Memory B cell (primary cell): ENCODE measurements at regions not wholly inside any gene's neighbourhood (a gene's known extent, or its start where the extent isn't known, plus 50 kb on each side); places are given as distances from the start of the nearest gene placed in this dataset.

Source experiments
- ATAC-seq: fragments of 150-1000 bp; cut with Tn5 transposase; 2 replicates; pipeline ENCODE4 v1.10.0; 2021; ENCODE audit warnings: low read depth, mild to moderate bottlenecking, moderate library complexity
- DNase-seq, 2 donors: peaks; one replicate each; pipeline ENCODE4 v3.0.0; 2022; ENCODE audit warnings: low spot score in 2 of 2
- H3K27ac Mint-ChIP-seq: one replicate; pipeline ENCODE4 v1.8.0; 2022; ENCODE audit warnings: mild to moderate bottlenecking, moderate library complexity, mixed read lengths
- H3K27me3 Mint-ChIP-seq: one replicate; pipeline ENCODE4 v1.8.0; 2022; ENCODE audit warnings: mixed read lengths
- H3K36me3 Mint-ChIP-seq: one replicate; pipeline ENCODE4 v1.8.0; 2022; ENCODE audit warnings: mild to moderate bottlenecking, mixed read lengths
- H3K4me1 Mint-ChIP-seq: one replicate; pipeline ENCODE4 v1.8.0; 2022; ENCODE audit warnings: mixed read lengths
- H3K4me3 Mint-ChIP-seq: one replicate; pipeline ENCODE4 v1.8.0; 2022; ENCODE audit warnings: mild to moderate bottlenecking, moderate library complexity, mixed read lengths
- H3K9me3 Mint-ChIP-seq: one replicate; pipeline ENCODE4 v1.8.0; 2022; ENCODE audit warnings: mixed read lengths

DNA sequence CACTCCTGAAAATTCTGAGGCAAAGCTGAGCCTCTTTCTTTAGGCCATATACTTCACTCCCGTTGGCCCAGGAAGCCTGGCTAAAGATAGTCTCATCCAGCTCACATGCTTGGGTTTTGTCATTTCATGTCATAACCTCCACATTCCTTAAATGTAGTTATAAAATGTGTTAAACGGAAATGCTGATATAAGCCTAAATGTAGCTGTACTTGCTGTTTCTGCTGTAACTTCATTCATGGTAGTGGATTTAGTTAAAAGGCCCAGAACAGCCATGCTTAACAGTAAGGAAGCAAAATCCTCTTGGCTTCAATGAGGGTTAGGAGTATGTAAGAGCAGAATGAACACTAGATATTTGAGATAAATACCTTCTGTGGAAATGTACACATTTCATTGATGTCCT, 135.8 kb upstream of the TMEM161B start:
- no peaks in the 10 kb centered on the region for H3K27me3 Mint-ChIP-seq
- H3K9me3 Mint-ChIP-seq = no peaks in the 10 kb centered on the region
- ATAC-seq (no peak), DNase-seq (no peak)
- H3K4me1 Mint-ChIP-seq = no peaks in the 10 kb centered on the region
- no peak overlapping the region for H3K4me3 Mint-ChIP-seq
- H3K27ac Mint-ChIP-seq = no peak overlapping the region
- no peaks in the 10 kb centered on the region for H3K36me3 Mint-ChIP-seq

DNA sequence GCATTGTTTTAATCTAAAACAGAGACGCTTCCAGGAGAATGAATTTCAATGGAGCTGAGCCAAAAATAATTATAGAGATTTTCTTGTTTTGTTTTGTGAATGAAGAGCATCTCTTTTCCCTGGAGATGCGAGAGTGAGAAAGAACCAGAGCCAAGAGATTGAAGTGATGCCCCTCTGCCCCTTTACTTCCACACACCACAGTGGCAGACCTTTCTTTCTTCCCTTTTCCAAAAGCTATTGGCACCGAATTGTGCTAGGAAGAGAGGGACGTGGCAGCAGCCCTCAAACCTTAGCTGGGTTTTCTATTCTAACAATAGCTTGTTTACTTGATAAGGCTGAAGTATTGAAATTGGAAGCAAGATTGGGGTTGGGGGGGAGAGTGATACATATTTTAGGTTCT, 133.0 kb upstream of the TMEM161B start:
- Mint-ChIP-seq H3K4me3 (no peak overlapping the region), H3K27ac (no peak overlapping the region), H3K4me1 (peaks cover 3% of the 10 kb centered on the region), H3K36me3 (no peaks in the 10 kb centered on the region), H3K27me3 (peaks cover 5% of the 10 kb centered on the region), H3K9me3 (no peaks in the 10 kb centered on the region)
- ATAC-seq (no peak), DNase-seq (no peak)

DNA sequence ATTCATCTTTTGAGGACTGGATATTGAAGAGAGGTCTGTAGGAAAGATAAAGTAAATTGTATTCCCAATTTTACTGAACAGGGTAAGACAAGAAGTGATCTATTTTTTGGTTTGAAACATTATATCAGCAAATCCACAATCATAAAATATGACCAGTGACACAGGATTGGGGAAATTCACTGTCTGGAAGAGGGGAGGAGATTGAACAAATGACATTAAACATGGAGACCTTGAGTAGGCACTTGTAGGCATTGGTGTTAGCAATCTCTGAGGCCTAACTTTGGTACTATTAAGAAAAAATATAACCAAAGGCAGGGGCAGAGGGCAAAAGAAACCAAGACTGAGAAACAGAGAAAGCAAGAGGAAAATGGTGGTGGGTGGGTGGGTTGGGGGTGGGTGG, 132.6 kb upstream of the TMEM161B start:
- Mint-ChIP-seq H3K4me3 (no peak overlapping the region), H3K27me3 (peaks cover 9% of the 10 kb centered on the region), H3K9me3 (no peaks in the 10 kb centered on the region), H3K4me1 (peaks cover 3% of the 10 kb centered on the region), H3K36me3 (no peaks in the 10 kb centered on the region), H3K27ac (no peak overlapping the region)
- DNase-seq (no peak), ATAC-seq (no peak)

DNA sequence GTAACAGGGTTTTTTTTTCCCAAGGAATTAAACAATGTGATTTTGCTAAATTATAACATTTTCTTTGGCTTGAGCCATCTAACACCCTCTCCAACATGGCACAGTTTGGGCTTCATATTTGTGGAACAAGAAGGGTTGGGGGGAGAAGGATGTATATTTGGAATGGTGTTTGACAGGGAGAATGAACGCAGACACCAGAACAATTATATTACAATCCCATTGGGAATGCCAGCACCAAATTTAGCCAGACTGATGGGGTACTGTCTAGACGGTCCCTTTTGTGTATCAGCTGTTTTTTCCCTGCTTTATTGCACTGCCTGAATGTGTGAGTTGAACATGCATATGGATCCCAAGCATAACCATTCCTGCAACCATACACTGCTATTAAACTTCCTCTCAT, 130.9 kb upstream of the TMEM161B start:
- Mint-ChIP-seq H3K4me3 (no peak overlapping the region), H3K27ac (no peak overlapping the region), H3K4me1 (peaks cover 3% of the 10 kb centered on the region), H3K9me3 (no peaks in the 10 kb centered on the region), H3K27me3 (peaks cover 9% of the 10 kb centered on the region), H3K36me3 (no peaks in the 10 kb centered on the region)
- no peak for ATAC-seq
- no peak for DNase-seq

DNA sequence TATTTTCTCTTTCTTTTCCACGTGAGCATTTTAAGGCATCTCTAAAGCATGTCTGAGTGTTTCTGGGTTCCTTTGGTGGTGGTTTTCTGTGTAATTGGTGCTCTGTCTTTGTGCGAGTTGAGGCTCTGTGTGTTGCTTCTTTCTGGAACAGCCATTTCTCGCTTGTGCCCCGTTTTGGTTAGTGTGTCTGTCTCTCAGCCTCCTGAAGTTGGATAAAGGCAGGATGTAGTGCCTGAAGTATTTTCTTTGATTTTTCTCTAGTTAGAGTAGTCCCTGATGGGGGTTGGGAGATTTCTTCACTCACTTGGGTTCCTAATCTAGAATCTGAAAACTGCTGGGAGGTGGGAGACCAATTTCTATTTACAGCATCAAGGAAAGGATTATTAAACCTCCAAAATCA, 129.7 kb upstream of the TMEM161B start:
- peaks cover 3% of the 10 kb centered on the region for H3K4me1 Mint-ChIP-seq
- H3K36me3 Mint-ChIP-seq = no peaks in the 10 kb centered on the region
- no peak overlapping the region for H3K4me3 Mint-ChIP-seq
- H3K27me3 Mint-ChIP-seq = peaks cover 9% of the 10 kb centered on the region
- DNase-seq (no peak), ATAC-seq (no peak)
- H3K9me3 Mint-ChIP-seq = no peaks in the 10 kb centered on the region
- H3K27ac Mint-ChIP-seq = no peak overlapping the region

DNA sequence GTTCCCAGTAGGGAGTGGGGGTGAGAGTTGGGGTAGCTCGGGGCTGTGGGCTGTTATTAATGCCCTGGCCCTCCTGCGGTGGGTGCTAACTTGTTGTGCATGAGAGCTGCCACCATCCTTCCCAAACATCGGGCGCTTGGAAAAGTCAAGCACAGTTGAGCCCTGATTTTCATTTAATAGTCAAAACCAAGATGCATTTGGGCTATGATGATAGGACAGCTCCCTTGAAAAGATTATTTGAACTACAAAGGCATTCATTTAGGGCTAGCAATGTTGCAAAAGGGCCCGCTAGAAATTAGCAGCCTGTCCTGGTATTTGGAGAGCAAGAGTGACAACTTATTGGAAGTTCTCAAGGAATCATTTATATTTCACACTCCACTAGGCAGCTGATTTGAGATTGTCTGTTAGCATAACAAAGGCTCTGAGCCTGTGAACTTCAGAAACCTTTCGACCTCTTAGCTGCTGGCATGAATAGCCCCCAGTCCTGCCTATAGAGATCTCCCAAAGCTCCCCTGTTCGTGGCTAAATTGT, 128.2 kb upstream of the TMEM161B start:
- no peaks in the 10 kb centered on the region for H3K9me3 Mint-ChIP-seq
- no peak for ATAC-seq
- H3K27ac Mint-ChIP-seq = no peak overlapping the region
- DNase-seq = no peak
- peaks cover 9% of the 10 kb centered on the region for H3K27me3 Mint-ChIP-seq
- no peaks in the 10 kb centered on the region for H3K36me3 Mint-ChIP-seq
- peaks cover 3% of the 10 kb centered on the region for H3K4me1 Mint-ChIP-seq
- no peak overlapping the region for H3K4me3 Mint-ChIP-seq

GRCh38 chr5:88396000-88396535, 127.4 kb upstream of the TMEM161B start:
- ATAC-seq = no peak
- Mint-ChIP-seq H3K9me3 (no peaks in the 10 kb centered on the region), H3K27ac (no peak overlapping the region), H3K36me3 (no peaks in the 10 kb centered on the region), H3K27me3 (peaks cover 9% of the 10 kb centered on the region), H3K4me1 (peaks cover 3% of the 10 kb centered on the region), H3K4me3 (no peak overlapping the region)
- DNase-seq = no peak

- no peak for DNase-seq
- ATAC-seq = no peak
- H3K27me3 Mint-ChIP-seq = peaks cover 10% of the 10 kb centered on the region
- H3K27ac Mint-ChIP-seq = no peak overlapping the region
- no peaks in the 10 kb centered on the region for H3K36me3 Mint-ChIP-seq
- no peak overlapping the region for H3K4me3 Mint-ChIP-seq
- H3K4me1 Mint-ChIP-seq = peaks cover 3% of the 10 kb centered on the region
- no peaks in the 10 kb centered on the region for H3K9me3 Mint-ChIP-seq
These were observed 126.6 kb upstream of the TMEM161B start for GRCh38 chr5:88395264-88395663.

GRCh38 chr5:88394536-88395175, 126.0 kb upstream of the TMEM161B start:
- Mint-ChIP-seq H3K4me1 (peaks cover 3% of the 10 kb centered on the region), H3K9me3 (no peaks in the 10 kb centered on the region), H3K27me3 (peaks cover 10% of the 10 kb centered on the region), H3K4me3 (no peak overlapping the region), H3K27ac (no peak overlapping the region), H3K36me3 (no peaks in the 10 kb centered on the region)
- DNase-seq = no peak
- no peak for ATAC-seq

DNA sequence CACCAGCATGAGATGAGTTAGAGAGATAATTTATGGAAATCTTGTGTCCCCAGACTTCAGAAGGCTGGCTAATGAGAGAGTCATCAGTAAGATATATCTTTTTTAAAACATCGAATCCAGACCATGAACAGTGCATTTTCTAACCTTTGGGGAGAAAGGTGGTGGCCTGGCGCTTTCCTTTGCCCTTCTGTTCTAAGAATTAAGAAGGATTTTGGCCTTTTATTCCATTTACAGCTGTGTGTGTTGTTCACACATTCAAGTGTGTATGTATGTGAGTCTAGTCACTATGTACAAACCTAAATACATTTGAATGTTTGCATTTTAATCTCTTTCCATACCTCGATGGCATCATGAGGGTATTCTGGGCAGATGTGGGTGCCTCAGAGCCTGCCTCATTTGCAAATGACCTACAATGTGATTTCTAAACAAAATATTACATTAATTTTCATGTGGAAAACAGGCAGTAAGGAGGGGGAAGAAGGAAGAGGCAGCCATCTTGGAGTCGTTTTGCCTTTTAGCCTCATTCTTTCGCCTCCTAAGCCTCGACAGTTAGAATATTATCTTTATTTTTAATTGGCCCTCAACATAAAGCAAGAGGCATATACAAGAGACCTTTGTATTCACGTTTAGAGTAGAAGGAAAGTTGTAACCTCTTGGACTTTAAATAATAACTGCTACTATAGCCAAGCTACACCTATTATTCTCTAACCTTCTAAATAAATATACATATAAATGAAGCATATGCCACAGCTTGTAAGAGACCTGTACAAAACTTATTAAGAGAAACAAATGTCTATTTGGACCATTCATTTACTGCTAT, 125.3 kb upstream of the TMEM161B start:
- H3K4me3 Mint-ChIP-seq = no peak overlapping the region
- DNase-seq = no peak
- ATAC-seq = no peak
- peaks cover 3% of the 10 kb centered on the region for H3K4me1 Mint-ChIP-seq
- no peak overlapping the region for H3K27ac Mint-ChIP-seq
- H3K27me3 Mint-ChIP-seq = peaks cover 10% of the 10 kb centered on the region
- no peaks in the 10 kb centered on the region for H3K9me3 Mint-ChIP-seq
- no peaks in the 10 kb centered on the region for H3K36me3 Mint-ChIP-seq

GRCh38 chr5:88393042-88393441, 124.4 kb upstream of the TMEM161B start:
- Mint-ChIP-seq H3K27ac (no peak overlapping the region), H3K4me1 (peaks cover 3% of the 10 kb centered on the region), H3K36me3 (no peaks in the 10 kb centered on the region), H3K4me3 (no peak overlapping the region), H3K9me3 (no peaks in the 10 kb centered on the region), H3K27me3 (peaks cover 14% of the 10 kb centered on the region)
- DNase-seq (no peak), ATAC-seq (no peak)

DNA sequence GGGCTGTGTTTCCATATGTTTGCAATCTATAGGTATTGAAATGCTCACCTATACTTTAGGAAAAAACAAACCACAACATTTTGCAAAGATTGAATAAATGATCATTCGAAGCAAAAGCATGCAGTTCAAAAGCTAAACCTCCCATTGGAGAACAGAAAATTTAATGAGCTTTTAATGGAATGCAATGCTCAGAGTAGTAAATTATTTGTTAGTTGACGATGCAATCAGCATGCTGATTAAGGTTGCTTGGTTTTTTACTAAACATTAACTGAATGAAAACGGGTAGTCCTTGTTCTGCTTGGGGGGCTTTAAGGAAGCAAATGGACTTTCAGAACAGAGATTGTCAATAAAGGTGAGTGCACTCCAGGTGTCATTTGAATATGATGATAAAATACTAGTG, 123.3 kb upstream of the TMEM161B start:
- Mint-ChIP-seq H3K4me1 (no peaks in the 10 kb centered on the region), H3K9me3 (no peaks in the 10 kb centered on the region), H3K27me3 (peaks cover 11% of the 10 kb centered on the region), H3K36me3 (no peaks in the 10 kb centered on the region), H3K4me3 (no peak overlapping the region), H3K27ac (no peak overlapping the region)
- ATAC-seq (no peak), DNase-seq (no peak)

DNA sequence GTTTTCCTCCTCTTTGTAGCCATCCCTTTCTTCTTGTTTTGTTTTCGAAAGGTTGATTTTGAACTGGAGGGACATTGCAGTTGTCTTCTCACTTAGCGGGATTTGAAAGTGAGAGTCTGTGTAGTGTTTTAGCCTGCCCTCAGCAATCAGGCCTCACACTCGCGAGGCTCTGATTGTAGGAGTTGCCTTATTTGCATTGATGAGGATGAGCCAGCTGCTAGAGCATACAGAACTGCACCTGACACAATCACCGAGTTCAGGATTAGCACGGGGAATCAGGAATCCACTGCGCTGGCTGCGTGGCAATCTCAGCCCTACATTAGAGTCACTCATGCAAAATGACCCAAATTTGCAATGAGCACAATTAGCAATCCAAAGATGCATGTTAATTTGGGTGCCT, 122.5 kb upstream of the TMEM161B start:
- Mint-ChIP-seq H3K27ac (no peak overlapping the region), H3K36me3 (no peaks in the 10 kb centered on the region), H3K9me3 (no peaks in the 10 kb centered on the region), H3K4me3 (no peak overlapping the region), H3K27me3 (peaks cover 8% of the 10 kb centered on the region), H3K4me1 (no peaks in the 10 kb centered on the region)
- no peak for ATAC-seq
- DNase-seq = no peak

DNA sequence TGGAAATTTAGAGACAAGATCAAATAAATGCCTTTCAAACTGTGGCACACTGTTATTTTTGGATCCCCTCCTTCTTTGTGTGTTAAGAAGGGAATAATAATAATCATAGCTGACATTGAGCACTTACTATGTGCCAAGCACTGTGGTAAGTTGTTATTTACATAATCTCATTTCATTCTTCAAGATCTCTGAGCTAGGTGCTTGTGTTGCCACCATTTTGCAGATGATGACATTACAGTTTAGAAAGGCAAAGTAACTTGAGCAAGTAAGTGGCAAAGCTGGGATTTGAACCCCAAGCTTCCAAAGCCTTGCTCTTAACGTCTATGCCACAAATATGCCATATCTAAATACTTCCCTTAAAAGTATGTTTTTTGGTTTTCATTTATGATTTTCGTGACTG, 121.8 kb upstream of the TMEM161B start:
- Mint-ChIP-seq H3K4me1 (no peaks in the 10 kb centered on the region), H3K27me3 (peaks cover 10% of the 10 kb centered on the region), H3K36me3 (no peaks in the 10 kb centered on the region), H3K4me3 (no peak overlapping the region), H3K9me3 (no peaks in the 10 kb centered on the region), H3K27ac (no peak overlapping the region)
- DNase-seq (no peak), ATAC-seq (no peak)
